ENCODE measurements at regions not wholly inside any gene's neighbourhood (a gene's known extent, or its start where the extent isn't known, plus 50 kb on each side); places are given as distances from the start of the nearest gene placed in this dataset.

- Histone ChIP-seq H3K36me3 (ENCODE audit: control insufficient read depth in 2 of 2, extremely low read depth in 1 of 2, insufficient read depth in 2 of 2, low read length in 2 of 2) (no peaks in the 10 kb centered on the region), H3K9me1 (replicated peaks; ENCODE audit: control insufficient read depth, extremely low read depth, insufficient read depth, low read length) (no peaks in the 10 kb centered on the region), H3K4me2 (ENCODE audit: insufficient read depth, low read length) (no peak overlapping the region), H3K27ac (ENCODE audit: insufficient read depth, low read depth, low read length) (no peak overlapping the region), H3K9ac (replicated peaks; ENCODE audit: extremely low read depth, insufficient read depth, low read length) (no peak overlapping the region), H4K20me1 (replicated peaks; ENCODE audit: control insufficient read depth, extremely low read depth, insufficient read depth, low read length) (no peaks in the 10 kb centered on the region), H3K9me3 (replicated peaks; ENCODE audit: control insufficient read depth, insufficient read depth, low read length) (no peaks in the 10 kb centered on the region), H2AFZ (ENCODE audit: low read depth, low read length) (no peak overlapping the region), H3K79me2 (ENCODE audit: control insufficient read depth, insufficient read depth, low read length) (no peaks in the 10 kb centered on the region), H3K4me1 (ENCODE audit: control insufficient read depth, extremely low read depth, insufficient read depth, low read length) (no peaks in the 10 kb centered on the region), H3K27me3 (ENCODE audit: control insufficient read depth in 2 of 2, insufficient read depth in 2 of 2, low read length in 2 of 2) (no peaks in the 10 kb centered on the region), H3K4me3 (replicated peaks in 1 of 3; ENCODE audit: insufficient read depth in 1 of 3, low read depth in 1 of 3, low read length in 3 of 3) (no peak overlapping the region)
- BruUV-seq (replicated peaks) = no TSS peak
- DNase-seq (ENCODE audit: low read depth, low spot score) = no peak
- intact Hi-C loops (cut with micrococcal nuclease) = no loop called here
- POLR2A ChIA-PET = no interaction called here
- dilution Hi-C loops (cut with MboI; ENCODE audit: extremely low pct_ligation_motif_present, low sequenced_read_pairs) = no loop called here
- CTCF ChIA-PET = interaction anchor here (1.6 kb wide), 1 partner anchor 10 kb away, joined by 4 read pairs; no protein-coding TSS in a partner anchor
- no peak for FAIRE-seq
- TF ChIP-seq FOS (IDR thresholded peaks at IDR 0.05; ENCODE audit: borderline replicate concordance, insufficient read depth, low read length) (no peak), GATA2 (IDR thresholded peaks at IDR 0.05; ENCODE audit: insufficient read depth, insufficient read length, low read depth, low read length) (no peak), POLR2A (IDR thresholded peaks at IDR 0.05; ENCODE audit: low read depth, low read length) (no peak), MAX (IDR thresholded peaks at IDR 0.05; ENCODE audit: insufficient read depth, insufficient read length) (no peak), EZH2 (IDR thresholded peaks at IDR 0.05; ENCODE audit: borderline replicate concordance, low read depth, low read length, severe bottlenecking) (no peak), JUN (IDR thresholded peaks at IDR 0.05; ENCODE audit: borderline replicate concordance, insufficient read depth, insufficient read length, low read depth) (no peak), POLR2AphosphoS5 (IDR thresholded peaks at IDR 0.05; ENCODE audit: insufficient read depth, low read depth, low read length) (no peak), MYC (IDR thresholded peaks at IDR 0.05; ENCODE audit: low read depth, low read length) (no peak)
- TF ChIP-seq, protein P1, sequence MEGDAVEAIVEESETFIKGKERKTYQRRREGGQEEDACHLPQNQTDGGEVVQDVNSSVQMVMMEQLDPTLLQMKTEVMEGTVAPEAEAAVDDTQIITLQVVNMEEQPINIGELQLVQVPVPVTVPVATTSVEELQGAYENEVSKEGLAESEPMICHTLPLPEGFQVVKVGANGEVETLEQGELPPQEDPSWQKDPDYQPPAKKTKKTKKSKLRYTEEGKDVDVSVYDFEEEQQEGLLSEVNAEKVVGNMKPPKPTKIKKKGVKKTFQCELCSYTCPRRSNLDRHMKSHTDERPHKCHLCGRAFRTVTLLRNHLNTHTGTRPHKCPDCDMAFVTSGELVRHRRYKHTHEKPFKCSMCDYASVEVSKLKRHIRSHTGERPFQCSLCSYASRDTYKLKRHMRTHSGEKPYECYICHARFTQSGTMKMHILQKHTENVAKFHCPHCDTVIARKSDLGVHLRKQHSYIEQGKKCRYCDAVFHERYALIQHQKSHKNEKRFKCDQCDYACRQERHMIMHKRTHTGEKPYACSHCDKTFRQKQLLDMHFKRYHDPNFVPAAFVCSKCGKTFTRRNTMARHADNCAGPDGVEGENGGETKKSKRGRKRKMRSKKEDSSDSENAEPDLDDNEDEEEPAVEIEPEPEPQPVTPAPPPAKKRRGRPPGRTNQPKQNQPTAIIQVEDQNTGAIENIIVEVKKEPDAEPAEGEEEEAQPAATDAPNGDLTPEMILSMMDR (IDR thresholded peaks at IDR 0.05; ENCODE audit: extremely low read depth in 1 of 2, insufficient read depth in 1 of 2, low read depth in 1 of 2, low read length in 2 of 2) = no peak
These were observed 721.4 kb upstream of the MEF2C start for GRCh38 chr5:89604342-89604741.

Measured in endothelial cell of umbilical vein (primary cell).